GM18502 (cell line): ENCODE measurements at regions not wholly inside any gene's neighbourhood (a gene's known extent, or its start where the extent isn't known, plus 50 kb on each side); places are given as distances from the start of the nearest gene placed in this dataset.

ENCODE experiments used
- ATAC-seq: cut with Tn5 transposase; IDR thresholded peaks from one replicate; pipeline ENCODE4 v1.9.1; 2021; ENCODE audit warnings: mild to moderate bottlenecking; ENCODE audit not compliant: unreplicated experiment, poor library complexity

DNA sequence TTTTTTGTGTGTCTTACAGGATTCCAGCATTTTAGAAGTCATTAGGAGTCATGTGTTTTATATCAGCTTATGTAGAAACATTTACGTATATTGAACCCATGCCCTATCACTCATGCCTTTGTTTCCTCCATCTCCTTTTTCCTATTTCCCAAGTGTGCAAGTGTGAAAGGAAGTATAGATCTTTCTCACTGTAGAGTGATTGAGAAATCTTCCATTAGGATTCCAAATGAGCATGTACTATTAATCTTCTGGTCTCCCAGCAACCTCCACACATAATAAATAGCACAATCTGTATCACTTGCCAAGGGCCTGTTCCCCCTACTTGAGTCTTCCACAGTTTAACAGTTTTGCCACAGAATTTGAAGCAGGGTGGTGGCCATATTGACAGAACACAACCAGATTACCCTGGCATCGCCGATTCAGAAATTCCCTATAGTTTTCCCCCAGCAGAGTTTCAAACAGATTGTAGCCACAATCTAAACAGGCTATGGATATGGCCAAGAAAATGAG, 1052.8 kb downstream of the TTLL7 start:
- ATAC-seq = no peak

DNA sequence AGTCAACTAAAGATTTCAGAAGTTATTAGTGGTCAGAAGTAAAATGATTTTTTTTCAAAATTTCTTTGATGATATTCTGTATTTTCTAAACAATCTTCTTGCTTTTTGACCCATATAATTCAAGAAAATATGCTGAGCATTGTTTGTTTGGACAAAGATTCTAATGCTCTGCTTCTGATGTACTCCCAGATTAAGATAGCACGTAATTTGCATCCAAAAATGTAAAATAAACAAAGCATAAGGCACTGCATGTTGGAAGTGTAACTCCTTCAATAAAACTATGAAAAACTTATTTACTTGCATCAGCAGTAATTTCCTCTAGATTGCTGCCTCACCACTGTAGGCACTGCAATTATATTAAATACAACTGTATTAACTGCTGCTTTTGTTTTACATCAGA, 1054.1 kb downstream of the TTLL7 start:
- no peak for ATAC-seq

DNA sequence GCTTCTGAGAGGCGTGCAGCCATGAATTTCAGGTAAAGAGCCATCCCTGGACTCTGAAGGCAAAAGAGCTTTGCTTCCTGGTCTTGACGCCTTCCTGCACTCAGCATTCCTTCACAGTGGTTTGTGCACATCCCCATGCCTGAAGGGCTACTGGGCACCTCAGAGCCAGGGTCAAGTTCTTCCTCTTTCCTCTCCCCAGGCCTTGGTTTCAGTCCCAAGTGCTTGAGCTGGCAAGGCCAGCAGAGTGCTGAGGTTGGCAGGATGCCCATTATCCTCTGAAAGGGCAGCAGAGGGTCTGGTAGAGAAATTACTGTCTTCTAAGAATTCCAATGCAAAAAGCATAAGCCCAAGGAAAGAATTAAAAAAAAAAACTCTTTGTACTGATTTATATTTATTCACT, 1064.9 kb downstream of the TTLL7 start:
- no peak for ATAC-seq

DNA sequence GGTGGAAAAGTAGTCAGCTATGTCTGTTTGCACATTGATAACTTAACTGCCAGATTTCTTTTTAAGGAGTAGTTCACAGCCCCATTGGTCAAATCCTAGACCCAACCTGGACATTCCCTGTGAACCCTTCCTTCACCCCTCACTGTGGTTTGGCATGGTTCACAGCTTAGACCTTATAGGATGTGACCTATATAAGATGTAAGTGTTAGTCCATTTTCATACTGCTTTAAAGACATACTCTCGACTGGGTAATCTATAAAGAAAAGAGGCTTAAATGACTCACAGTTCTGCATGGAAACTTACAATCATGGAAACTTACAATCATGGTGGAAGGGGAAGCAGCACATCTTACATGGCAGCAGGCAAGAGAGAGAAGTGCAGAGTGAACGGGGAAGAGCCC, 1066.2 kb downstream of the TTLL7 start:
- no peak for ATAC-seq

DNA sequence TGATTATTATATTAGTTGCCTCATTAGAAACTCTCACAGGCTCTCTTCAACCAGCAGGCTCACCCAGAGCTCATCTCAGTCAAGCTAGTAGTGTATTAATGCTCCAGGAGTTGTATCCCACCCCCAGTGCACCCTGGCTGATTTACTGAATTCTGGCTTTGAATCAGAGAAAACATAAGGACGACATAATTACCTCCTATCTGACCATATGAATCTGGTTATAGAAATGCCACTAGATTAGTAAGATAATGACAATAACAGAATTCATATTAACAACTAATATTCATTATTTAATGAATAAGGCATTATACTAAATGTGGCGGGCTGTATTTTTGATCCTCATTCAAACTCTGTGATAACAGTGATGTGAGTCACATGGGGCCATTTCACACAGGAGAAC, 1066.7 kb downstream of the TTLL7 start:
- ATAC-seq = no peak

DNA sequence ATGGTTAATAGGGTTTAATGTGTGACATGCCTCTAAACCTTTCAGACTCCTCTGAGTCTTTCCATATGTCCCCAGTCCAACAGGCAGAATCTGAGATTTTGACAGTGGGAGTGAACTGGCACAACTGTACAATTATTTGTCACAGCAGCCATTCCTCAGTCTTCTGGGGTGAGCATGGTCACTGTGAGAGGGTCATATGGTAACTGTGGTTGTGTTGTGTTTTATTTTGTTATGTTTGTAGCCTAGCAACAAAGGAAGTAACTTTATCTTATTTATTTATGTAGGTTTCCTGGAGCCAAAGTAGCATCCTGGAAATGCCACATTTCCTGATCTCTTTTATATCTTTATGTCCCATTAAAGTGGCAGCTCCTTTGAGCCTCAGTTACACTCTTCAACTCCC, 1067.9 kb downstream of the TTLL7 start:
- ATAC-seq = no peak

DNA sequence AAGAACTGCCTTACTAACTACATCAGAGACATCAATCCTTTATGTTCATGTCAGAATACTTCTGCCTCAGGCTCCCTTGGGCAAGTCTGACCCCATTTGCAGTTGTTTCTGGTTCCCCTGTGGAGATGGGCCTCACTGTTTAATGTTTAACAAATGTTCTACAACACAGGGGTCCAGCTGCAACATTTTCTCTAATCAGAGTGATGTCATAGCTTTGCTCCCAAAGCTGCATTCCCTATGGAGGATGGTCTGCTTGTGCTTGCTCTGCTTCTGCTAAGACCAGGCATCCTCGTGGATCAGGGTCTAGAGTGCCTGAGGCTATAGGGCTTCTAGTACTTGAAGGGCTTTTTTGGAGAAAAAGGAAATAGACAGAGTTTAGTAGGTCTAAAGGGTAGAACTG, 1071.2 kb downstream of the TTLL7 start:
- no peak for ATAC-seq

DNA sequence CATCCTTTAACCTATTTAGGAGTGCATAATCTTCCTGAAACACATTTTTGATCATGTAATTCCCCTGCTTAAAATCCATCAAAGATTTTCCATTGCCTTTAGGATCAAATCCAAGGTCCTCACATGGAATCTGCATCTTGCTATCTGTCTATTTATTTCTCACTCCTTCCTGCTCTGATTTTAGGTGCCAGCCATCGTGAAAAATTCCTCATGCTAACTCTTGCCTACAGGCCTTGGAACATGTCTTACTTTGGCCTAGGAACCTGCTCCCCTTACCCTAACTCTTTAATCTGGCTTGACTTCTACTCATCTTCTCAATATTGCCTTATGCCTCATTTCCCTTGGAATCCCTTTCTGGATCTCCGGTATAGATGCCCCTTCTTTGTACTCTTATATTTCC, 1074.3 kb downstream of the TTLL7 start:
- ATAC-seq = no peak

DNA sequence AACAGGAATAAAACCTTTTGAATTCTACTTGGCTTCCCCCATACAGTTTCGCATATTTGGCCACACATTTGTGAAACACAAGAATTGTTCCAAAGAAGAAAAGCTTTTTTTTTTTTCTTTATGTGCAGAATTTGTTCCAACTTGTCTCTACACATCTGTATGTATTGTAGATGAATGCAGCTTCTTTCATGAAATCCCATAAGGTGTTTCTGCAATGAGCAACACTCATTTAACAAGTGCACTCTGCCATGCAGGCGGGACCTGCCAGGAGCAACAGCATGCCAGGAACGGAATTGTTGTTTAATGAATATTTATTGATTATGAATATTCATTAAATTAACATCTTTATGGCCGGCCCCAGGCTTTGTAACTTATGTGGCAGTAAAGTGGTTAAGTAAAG, 1075.0 kb downstream of the TTLL7 start:
- ATAC-seq = no peak

DNA sequence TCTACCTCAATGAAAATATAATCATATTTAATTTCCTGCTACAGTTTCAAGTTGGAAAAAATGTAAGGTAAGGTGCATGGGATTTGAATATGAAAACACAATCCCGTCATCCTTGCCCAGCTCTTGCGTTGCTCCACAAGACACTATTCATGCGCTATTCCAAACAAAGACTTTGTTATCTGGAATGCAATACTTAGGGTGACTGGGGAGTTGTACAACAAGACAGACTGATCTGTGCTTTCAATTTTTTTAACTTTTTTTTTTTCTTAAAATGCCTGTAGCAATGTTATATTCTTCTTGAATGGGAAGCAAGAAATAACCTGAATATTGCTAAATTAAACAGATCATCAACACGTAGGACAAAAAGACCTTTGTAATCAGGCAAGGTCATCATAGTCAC, 1077.2 kb downstream of the TTLL7 start:
- no peak for ATAC-seq

DNA sequence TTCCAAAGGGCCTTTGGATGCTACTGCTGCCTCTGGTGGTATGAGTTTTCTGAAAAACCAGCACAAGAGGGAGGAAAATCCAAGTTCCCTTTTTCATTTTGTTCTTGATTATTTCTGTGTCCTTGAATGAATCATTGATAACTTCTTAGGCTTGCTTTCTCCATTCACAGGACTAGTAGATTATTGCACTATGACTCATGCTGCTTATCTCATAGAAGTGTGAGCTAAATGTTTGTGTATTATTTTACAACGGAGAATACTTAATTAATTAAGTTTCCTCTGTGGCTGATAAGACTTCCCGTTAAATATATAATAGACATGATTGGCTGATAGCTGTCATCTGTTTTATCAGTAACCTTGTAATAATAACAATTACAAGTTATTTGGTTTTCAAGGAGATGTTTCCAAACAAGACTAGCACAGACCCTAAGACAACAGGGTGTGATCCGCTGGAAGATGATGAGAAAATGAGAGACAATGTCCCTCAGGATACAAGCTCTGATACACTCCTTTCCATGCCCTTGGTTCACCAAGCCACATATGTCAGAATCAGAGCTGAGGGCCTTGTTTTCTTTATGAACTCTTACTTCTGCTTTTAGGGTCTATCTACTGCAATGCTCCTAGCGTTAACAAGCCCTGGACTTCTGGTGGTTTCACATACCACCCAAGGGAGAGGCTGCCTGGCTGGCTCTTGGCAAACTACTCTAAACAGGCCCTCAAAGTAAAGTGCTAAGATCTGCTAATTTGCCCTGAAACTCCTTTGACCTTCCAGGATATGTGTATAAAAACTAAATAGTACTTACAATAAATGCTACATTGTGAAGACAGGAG, 1078.3 kb downstream of the TTLL7 start:
- no peak for ATAC-seq

DNA sequence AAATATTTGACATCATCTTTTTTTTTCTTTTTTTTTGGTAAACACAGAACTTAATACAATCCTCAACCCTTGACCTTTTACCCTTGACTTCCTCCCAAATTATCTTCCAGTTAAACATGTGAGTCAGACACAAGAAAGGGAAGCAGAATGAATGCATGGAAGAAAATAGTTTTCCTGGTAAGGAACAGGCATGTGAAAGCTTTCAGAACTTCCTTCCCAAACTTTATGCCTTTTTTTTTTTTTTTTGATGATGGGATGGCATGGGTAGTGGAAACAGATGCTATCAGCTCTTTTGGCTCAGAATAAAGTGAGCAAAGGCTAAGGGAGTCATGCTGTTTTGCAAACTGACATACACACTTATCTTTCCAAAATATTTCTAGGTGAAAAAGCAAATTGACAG, 1079.1 kb downstream of the TTLL7 start:
- no peak for ATAC-seq

DNA sequence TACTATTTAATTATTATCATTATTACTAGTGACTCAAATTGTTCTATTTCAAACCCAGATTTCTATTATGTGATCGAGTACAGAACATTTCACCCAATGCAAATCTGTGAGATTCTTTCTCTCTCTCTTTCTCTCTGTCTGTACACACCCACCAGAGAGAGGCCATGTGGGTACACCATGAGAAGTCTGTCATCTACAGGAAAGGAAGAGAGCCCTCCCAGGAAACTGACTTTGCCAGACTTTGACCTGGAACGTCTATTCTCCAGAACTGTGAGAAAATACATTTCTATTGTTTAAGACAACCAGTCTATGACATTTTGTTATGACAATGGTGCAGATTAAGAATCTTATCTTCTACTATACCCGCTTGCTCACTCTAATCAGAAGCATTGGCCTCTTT, 1091.6 kb downstream of the TTLL7 start:
- no peak for ATAC-seq

DNA sequence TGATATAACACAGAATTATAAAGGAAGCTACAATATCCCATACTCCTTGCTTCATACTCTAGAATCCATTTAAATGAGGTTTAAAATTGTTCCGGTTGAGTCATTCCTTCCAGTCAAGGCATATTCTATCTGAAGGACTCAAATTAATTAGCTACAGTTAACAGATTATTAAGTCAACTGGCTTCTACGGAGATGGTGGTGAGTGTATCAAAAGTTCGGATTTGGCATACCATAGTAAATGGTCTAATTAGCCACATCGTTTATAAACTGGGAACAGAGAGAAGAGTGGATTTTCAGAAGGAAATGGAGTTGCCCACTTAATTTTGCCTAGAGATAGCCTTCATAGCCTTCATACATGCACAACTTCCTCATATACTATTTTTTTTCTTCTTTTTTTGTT, 1095.3 kb downstream of the TTLL7 start:
- ATAC-seq = no peak

DNA sequence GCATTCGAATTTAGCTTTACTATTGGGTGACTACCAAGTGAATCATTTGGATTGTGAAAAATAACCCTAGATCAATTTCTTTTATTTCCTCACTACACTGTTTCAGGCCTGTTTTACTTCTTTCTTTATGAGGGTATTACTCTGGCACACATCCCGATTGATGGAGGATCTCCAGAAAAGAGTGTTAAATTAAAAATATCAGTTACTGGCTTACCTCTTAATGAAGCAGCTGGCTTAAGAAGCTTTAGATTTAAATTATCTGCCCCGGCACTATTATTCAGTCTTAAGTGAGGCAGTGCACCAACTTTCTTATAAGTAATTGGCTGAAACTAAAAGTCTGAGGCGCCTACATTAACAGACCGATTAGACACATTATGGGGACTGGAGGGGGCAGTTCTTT, 1097.4 kb downstream of the TTLL7 start:
- no peak for ATAC-seq

DNA sequence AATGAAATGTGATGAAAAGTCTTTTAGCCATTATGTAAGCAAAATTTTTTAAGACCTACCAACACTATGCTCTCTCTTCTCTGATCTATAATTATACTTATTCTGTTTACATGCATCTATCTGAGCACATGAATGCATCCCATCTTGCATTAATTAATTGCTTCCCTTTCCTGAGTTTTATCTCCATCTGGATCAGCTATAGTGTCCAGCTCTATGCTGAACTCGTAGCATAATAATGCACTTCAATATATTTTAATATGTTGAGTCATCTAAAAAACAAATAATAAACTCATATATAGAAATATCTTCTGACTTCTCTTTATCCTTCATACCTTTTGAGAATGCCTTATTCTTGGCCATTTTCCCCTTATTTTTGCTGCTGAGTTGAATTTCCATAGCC, 1097.8 kb downstream of the TTLL7 start:
- ATAC-seq = no peak

DNA sequence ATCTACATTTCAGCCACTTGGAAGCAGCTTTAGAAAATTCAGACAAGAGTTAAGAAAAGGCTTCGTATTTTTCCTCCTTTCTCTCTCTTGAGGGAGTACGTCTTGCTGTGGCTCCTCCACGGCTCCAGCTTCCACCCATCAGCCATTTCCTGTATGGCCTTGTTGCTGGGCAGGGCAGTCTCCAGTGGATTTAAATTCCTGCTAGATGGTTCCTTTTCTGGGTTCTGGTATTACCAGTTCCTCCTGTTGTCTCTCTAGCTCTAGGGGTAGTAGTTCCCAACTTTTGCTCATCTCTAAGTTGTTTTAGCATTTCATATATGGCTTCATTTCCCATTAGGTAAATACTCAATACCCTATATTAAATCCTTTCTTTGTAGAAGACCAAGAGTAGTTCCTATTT, 1098.3 kb downstream of the ADGRL2 start:
- ATAC-seq = no peak

DNA sequence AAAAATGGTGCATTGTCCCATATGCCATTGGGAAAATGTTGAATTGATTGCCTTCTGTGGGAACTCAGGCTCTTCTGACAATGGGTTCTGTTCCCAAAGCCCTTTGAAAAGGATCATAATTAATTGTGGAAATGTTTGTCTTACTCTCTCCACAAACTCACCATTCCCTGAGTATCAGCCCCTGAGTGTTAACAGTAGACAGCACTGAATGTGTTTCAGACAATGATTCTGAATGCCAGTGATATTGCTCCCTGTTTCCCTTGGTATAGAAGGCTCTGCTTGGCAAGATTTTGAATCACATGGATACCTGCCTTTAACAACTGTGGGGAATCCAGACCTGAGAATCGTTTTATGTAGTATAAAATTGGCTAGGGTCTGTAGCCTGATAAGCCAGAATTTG, 1096.8 kb downstream of the ADGRL2 start:
- ATAC-seq = no peak

DNA sequence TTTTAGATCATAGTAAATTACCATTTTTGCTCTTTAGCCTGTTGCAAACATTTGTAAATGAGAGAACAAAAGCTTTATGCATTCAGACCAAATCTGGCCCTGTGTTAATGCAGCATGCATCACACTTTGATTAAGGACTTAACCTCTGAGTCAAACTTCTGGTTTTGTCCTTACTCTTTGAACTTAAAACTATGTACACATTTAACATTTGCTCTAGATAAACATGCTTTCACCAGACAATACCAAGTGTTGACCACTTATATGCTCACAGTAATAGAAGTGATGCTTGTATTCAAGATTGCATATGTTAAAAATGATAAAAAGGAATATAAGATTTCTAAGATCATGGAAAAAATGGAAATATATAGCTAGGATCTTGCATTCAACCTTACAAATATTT, 1095.3 kb downstream of the ADGRL2 start:
- no peak for ATAC-seq

DNA sequence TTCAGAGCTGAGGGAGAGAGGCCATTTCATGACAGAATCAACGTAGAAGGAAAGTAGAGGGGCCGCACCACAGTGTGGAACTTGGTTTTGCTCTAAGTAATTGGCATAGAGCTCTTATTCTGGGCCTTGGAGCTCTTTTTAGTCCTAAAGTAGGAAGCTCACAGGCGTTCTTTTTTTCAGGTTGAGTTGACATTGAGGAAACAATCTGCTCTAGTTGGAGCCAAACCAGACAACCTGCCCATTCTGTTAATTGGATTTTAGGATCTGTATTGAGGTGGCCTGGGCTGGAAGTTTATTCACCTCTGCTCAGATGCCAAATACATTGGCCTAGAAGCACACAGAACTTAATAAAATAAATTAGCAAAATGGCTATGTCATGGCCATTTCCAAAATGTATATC, 1093.9 kb downstream of the ADGRL2 start:
- ATAC-seq = no peak

DNA sequence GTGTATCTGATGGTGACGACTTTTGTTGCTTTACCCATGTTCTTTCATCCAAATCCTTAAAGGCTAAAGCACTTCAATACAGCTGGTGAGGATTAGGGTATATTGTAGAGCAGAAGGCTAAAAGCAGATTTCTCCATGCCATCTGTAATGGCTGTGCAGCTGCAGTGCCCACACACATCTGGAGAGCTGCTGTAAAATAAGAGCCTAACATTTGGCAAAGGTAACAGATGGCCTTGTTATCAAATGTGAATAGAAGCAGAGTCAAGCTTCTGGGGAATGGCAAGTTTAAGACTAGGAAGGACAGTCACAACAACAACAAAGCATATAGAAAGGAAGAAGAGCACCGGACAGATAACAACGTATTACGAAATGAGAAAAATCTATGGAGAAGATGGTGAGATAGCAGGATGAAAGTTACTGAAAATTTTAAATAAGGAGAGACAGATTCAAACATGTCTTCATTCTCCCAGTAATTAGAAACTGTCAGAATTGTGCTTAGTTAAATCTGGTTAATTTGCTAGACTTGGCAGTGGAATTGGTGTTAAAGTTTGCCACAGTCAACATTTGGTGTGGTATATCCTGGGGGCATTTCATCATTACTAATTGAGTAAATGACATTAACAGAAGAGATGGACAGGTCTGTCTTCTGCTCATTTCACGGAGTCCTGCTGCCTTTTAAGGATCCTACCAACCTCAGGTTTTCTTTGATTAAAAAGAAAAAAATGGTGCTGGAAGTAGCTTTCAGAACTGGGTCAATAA, 1093.2 kb downstream of the ADGRL2 start:
- ATAC-seq = no peak

DNA sequence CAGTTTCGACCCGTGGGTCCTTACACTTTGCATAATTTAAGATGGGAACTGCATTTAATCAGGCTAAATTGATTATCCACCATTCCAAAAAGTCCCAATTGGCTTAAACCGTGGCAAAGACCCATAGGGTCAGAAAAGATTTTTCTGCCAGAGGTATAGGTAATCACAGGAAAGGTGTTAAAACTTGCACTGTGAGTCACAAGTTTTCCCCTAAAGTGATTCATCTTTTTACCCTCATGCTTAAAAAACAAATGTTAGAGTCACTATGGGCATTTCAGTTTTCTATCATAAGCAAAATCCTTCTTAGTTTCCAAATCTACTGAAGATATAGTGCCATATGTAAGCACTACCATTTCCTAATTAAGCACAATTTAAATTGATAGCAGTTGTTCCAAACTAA, 1079.8 kb downstream of the ADGRL2 start:
- no peak for ATAC-seq
